ENCODE measurements at regions not wholly inside any gene's neighbourhood (a gene's known extent, or its start where the extent isn't known, plus 50 kb on each side); places are given as distances from the start of the nearest gene placed in this dataset.
"Not testable (repeated sequence)": the region's sequence is repeated elsewhere in the genome, so short reads cannot be mapped to it uniquely, and the experiment has no call there.

DNA sequence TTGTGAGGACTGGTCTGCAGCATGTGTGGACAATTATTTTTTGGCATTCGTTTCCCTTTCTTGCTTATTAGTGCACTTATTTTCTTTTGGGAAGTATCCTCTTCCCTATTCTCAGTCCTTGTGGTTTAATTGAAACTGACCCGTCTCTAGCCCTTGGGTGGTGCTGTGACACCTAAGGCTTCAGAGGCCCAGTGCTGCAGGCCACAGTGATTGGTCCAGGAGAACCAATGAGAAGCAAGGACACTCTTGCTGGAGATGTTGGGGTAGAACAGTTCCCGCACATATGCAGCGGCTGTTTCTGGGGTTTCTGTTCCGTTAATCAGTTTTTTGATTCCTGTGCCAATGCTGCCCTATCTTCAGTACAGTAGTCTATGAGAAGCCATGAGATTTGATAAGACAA is 195.3 kb downstream of the IL20RB start:
- not testable (repeated sequence) for H3K36me3 ChIP-seq (ENCODE audit: control insufficient read depth, insufficient read depth, low read length); H3K27ac ChIP-seq (ENCODE audit: low read depth, low read length); H3K4me1 ChIP-seq (ENCODE audit: control insufficient read depth, insufficient read depth, low read length); H3K9me3 ChIP-seq (ENCODE audit: control insufficient read depth, insufficient read depth, low read length); H3K27me3 ChIP-seq (ENCODE audit: control insufficient read depth, insufficient read depth, low read length); H3K4me3 ChIP-seq (ENCODE audit: low read depth, low read length); DNase-seq (ENCODE audit: low read depth in 4 of 6, low spot score in 6 of 6)
- 0% methylated on average over 1 of the region's 5 CpGs for WGBS (ENCODE audit: insufficient coverage)

GRCh38 chr3:137163241-137163871 is 205.6 kb downstream of the IL20RB start:
- no peaks in the 10 kb centered on the region for H3K27me3 ChIP-seq (ENCODE audit: control insufficient read depth, insufficient read depth, low read length)
- peak in 4 of 6 donors; percentile 6 to 49 (median 34) for DNase-seq (ENCODE audit: low read depth in 4 of 6, low spot score in 6 of 6)
- no peaks in the 10 kb centered on the region for H3K36me3 ChIP-seq (ENCODE audit: control insufficient read depth, insufficient read depth, low read length)
- peak overlapping the region; percentile 61 for H3K27ac ChIP-seq (ENCODE audit: low read depth, low read length)
- H3K9me3 ChIP-seq (ENCODE audit: control insufficient read depth, insufficient read depth, low read length): no peaks in the 10 kb centered on the region
- no peaks in the 10 kb centered on the region for H3K4me1 ChIP-seq (ENCODE audit: control insufficient read depth, insufficient read depth, low read length)
- no peak overlapping the region for H3K4me3 ChIP-seq (ENCODE audit: low read depth, low read length)
- no CpG with 5 or more reads among the region's 6 CpGs for WGBS (ENCODE audit: insufficient coverage)

- Histone ChIP-seq H3K4me3 (ENCODE audit: low read depth, low read length) (no peak overlapping the region), H3K27me3 (ENCODE audit: control insufficient read depth, insufficient read depth, low read length) (no peaks in the 10 kb centered on the region), H3K4me1 (ENCODE audit: control insufficient read depth, insufficient read depth, low read length) (no peaks in the 10 kb centered on the region), H3K36me3 (ENCODE audit: control insufficient read depth, insufficient read depth, low read length) (no peaks in the 10 kb centered on the region), H3K9me3 (ENCODE audit: control insufficient read depth, insufficient read depth, low read length) (no peaks in the 10 kb centered on the region), H3K27ac (ENCODE audit: low read depth, low read length) (peak overlapping the region; percentile 61)
- DNase-seq (ENCODE audit: low read depth in 4 of 6, low spot score in 6 of 6): peak in 1 of 6 donors; percentile 10
Observed at GRCh38 chr3:137163958-137164357, 206.2 kb downstream of the IL20RB start.

- 87% methylated on average over 5 of the region's 7 CpGs for WGBS (ENCODE audit: insufficient coverage)
Observed at GRCh38 chr3:137165117-137165806, 207.5 kb downstream of the IL20RB start.

GRCh38 chr3:137171834-137172603 is 214.2 kb downstream of the IL20RB start:
- Histone ChIP-seq H3K4me3 (ENCODE audit: low read depth, low read length) (no peak overlapping the region), H3K36me3 (ENCODE audit: control insufficient read depth, insufficient read depth, low read length) (no peaks in the 10 kb centered on the region), H3K9me3 (ENCODE audit: control insufficient read depth, insufficient read depth, low read length) (no peaks in the 10 kb centered on the region), H3K27me3 (ENCODE audit: control insufficient read depth, insufficient read depth, low read length) (no peaks in the 10 kb centered on the region), H3K4me1 (ENCODE audit: control insufficient read depth, insufficient read depth, low read length) (no peaks in the 10 kb centered on the region), H3K27ac (ENCODE audit: low read depth, low read length) (no peak overlapping the region)
- WGBS (ENCODE audit: insufficient coverage): no CpG with 5 or more reads among the region's 5 CpGs
- DNase-seq (ENCODE audit: low read depth in 4 of 6, low spot score in 6 of 6): no peak

More at GRCh38 chr3:137165117-137165806, 207.5 kb downstream of the IL20RB start:
- Histone ChIP-seq H3K27me3 (ENCODE audit: control insufficient read depth, insufficient read depth, low read length) (no peaks in the 10 kb centered on the region), H3K4me1 (ENCODE audit: control insufficient read depth, insufficient read depth, low read length) (no peaks in the 10 kb centered on the region), H3K36me3 (ENCODE audit: control insufficient read depth, insufficient read depth, low read length) (no peaks in the 10 kb centered on the region), H3K27ac (ENCODE audit: low read depth, low read length) (no peak overlapping the region), H3K4me3 (ENCODE audit: low read depth, low read length) (no peak overlapping the region), H3K9me3 (ENCODE audit: control insufficient read depth, insufficient read depth, low read length) (no peaks in the 10 kb centered on the region)
- DNase-seq (ENCODE audit: low read depth in 4 of 6, low spot score in 6 of 6): no peak

DNA sequence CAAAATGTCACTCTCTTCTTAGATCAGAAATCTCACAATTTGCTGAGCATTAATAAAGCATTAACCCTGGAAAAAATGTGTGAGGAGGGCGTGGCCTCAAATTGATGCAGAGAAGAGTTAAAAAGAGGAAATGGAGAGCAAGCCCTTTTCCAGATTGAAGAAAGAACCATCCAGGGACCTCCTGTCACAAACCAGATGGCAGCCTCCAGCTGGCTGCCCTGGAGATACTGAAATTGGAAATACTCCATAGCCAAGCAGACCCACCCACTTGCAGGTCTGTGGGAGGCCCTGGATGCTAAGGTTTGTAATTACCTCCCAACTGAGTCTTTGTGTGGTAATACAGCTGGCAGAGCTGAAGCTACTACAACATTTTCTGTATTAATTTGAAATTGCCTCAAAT is 214.9 kb downstream of the IL20RB start:
- no peaks in the 10 kb centered on the region for H3K9me3 ChIP-seq (ENCODE audit: control insufficient read depth, insufficient read depth, low read length)
- H3K27me3 ChIP-seq (ENCODE audit: control insufficient read depth, insufficient read depth, low read length): no peaks in the 10 kb centered on the region
- WGBS (ENCODE audit: insufficient coverage): 86% methylated on average over 1 of the region's 1 CpG
- no peaks in the 10 kb centered on the region for H3K36me3 ChIP-seq (ENCODE audit: control insufficient read depth, insufficient read depth, low read length)
- no peaks in the 10 kb centered on the region for H3K4me1 ChIP-seq (ENCODE audit: control insufficient read depth, insufficient read depth, low read length)
- peak in 1 of 6 donors; percentile 52 for DNase-seq (ENCODE audit: low read depth in 4 of 6, low spot score in 6 of 6)
- no peak overlapping the region for H3K27ac ChIP-seq (ENCODE audit: low read depth, low read length)
- H3K4me3 ChIP-seq (ENCODE audit: low read depth, low read length): no peak overlapping the region

- no peaks in the 10 kb centered on the region for H3K27me3 ChIP-seq (ENCODE audit: control insufficient read depth, insufficient read depth, low read length)
- H3K36me3 ChIP-seq (ENCODE audit: control insufficient read depth, insufficient read depth, low read length): no peaks in the 10 kb centered on the region
- no peaks in the 10 kb centered on the region for H3K4me1 ChIP-seq (ENCODE audit: control insufficient read depth, insufficient read depth, low read length)
- H3K27ac ChIP-seq (ENCODE audit: low read depth, low read length): no peak overlapping the region
- no peak for DNase-seq (ENCODE audit: low read depth in 4 of 6, low spot score in 6 of 6)
- no peak overlapping the region for H3K4me3 ChIP-seq (ENCODE audit: low read depth, low read length)
- whole genome bisulfite sequencing (ENCODE audit: insufficient coverage): 0% methylated on average over 1 of the region's 2 CpGs
- no peaks in the 10 kb centered on the region for H3K9me3 ChIP-seq (ENCODE audit: control insufficient read depth, insufficient read depth, low read length)
Observed at GRCh38 chr3:137174514-137174913, 216.7 kb downstream of the IL20RB start.

DNA sequence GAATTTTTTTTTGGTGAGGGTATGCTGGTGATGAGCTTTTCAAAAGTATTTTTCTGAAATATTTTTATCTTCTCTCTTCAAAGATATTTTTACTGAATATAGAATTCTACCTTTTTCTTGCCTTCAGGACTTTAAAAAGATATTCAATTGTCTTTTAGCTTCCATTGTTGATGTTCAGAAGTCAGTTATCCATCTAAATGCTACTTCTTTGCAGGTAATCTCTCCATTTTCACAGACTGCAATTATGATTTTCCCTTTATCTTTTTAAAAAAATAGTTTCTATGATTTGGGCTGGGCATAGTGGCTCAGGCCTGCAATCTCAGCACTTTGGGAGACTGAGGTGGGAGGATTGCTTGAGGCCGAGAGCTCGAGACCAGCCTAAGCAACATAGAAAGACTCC is 222.4 kb downstream of the IL20RB start:
- no CpG with 5 or more reads among the region's 2 CpGs for WGBS (ENCODE audit: insufficient coverage)
- Histone ChIP-seq H3K27ac (ENCODE audit: low read depth, low read length) (no peak overlapping the region), H3K4me1 (ENCODE audit: control insufficient read depth, insufficient read depth, low read length) (no peaks in the 10 kb centered on the region), H3K27me3 (ENCODE audit: control insufficient read depth, insufficient read depth, low read length) (no peaks in the 10 kb centered on the region), H3K4me3 (ENCODE audit: low read depth, low read length) (no peak overlapping the region), H3K9me3 (ENCODE audit: control insufficient read depth, insufficient read depth, low read length) (no peaks in the 10 kb centered on the region), H3K36me3 (ENCODE audit: control insufficient read depth, insufficient read depth, low read length) (no peaks in the 10 kb centered on the region)
- no peak for DNase-seq (ENCODE audit: low read depth in 4 of 6, low spot score in 6 of 6)

- Histone ChIP-seq H3K27me3 (ENCODE audit: control insufficient read depth, insufficient read depth, low read length) (no peaks in the 10 kb centered on the region), H3K4me3 (ENCODE audit: low read depth, low read length) (no peak overlapping the region), H3K9me3 (ENCODE audit: control insufficient read depth, insufficient read depth, low read length) (no peaks in the 10 kb centered on the region), H3K4me1 (ENCODE audit: control insufficient read depth, insufficient read depth, low read length) (no peaks in the 10 kb centered on the region), H3K27ac (ENCODE audit: low read depth, low read length) (no peak overlapping the region), H3K36me3 (ENCODE audit: control insufficient read depth, insufficient read depth, low read length) (no peaks in the 10 kb centered on the region)
- WGBS (ENCODE audit: insufficient coverage): 75% methylated on average over 4 of the region's 6 CpGs
- no peak for DNase-seq (ENCODE audit: low read depth in 4 of 6, low spot score in 6 of 6)
Observed at GRCh38 chr3:137191133-137191923, 233.5 kb downstream of the IL20RB start.

Data from spinal cord (tissue), 9 donors.